HG03159 (cell line): ENCODE measurements at regions not wholly inside any gene's neighbourhood (a gene's known extent, or its start where the extent isn't known, plus 50 kb on each side); places are given as distances from the start of the nearest gene placed in this dataset.
"Not testable (repeated sequence)": the region's sequence is repeated elsewhere in the genome, so short reads cannot be mapped to it uniquely, and the experiment has no call there.

Experiments
- ATAC-seq: cut with Tn5 transposase; IDR thresholded peaks from one replicate; pipeline ENCODE4 v1.9.1; 2021; ENCODE audit warnings: mild to moderate bottlenecking, moderate library complexity; ENCODE audit not compliant: unreplicated experiment

GRCh38 chr13:18240086-18240485 lies 941.5 kb downstream of the TUBA3C start:
- not testable (repeated sequence) for ATAC-seq

GRCh38 chr13:18238586-18238985 lies 943.0 kb downstream of the TUBA3C start:
- ATAC-seq = not testable (repeated sequence)

GRCh38 chr13:18236528-18236815 lies 945.2 kb downstream of the TUBA3C start:
- ATAC-seq = no peak

GRCh38 chr13:18235756-18236527 lies 945.7 kb downstream of the TUBA3C start:
- no peak for ATAC-seq

DNA sequence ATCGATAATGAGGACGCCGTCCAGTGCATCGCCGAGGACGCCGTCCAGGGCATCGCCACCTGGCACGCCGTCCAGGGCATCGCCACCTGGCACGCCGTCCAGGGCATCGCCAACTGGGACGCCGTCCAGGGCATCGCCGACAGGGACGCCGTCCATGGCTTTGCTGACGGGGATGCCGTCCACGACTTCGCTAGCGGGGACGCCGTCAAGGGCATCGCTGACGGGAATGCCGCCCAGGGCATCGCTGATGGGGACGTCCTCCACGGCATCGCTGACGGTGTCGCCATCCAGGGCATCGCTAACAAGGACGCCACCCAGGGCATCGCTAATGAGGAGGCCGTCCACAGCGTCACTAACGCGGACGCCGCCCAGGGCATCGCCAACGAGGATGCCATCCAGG lies 946.5 kb downstream of the TUBA3C start:
- ATAC-seq = no peak

GRCh38 chr13:18234451-18234850 lies 947.2 kb downstream of the TUBA3C start:
- ATAC-seq = not testable (repeated sequence)

DNA sequence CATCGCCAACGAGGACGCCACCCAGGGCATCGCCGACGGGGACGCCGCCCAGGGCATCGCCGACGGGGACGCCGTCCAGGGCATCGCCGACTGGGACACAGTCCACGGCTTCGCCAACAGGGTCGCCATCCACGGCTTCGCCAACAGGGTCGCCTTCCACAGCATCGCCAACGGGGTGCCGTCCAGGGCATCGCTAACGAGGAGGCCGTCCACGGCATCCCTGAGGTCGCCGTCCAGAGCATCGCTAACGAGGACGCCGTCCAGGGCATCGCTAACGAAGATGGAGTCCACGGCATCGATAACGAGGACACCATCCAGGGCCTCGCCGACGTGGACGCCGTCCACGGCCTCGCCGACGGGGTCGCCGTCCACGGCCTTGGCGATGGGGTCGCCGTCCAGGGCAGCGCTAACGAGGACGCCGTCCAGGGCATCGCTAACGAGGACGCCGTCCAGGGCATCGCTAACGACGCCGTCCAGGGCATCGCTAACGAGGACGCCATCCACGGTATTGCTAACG lies 947.8 kb downstream of the TUBA3C start:
- no peak for ATAC-seq

- no peak for ATAC-seq
These were observed 948.4 kb downstream of the TUBA3C start for GRCh38 chr13:18232994-18233782.

- no peak for ATAC-seq
These were observed 949.2 kb downstream of the TUBA3C start for GRCh38 chr13:18232298-18232993.

- not testable (repeated sequence) for ATAC-seq
These were observed 957.2 kb downstream of the TUBA3C start for GRCh38 chr13:18224411-18224810.

DNA sequence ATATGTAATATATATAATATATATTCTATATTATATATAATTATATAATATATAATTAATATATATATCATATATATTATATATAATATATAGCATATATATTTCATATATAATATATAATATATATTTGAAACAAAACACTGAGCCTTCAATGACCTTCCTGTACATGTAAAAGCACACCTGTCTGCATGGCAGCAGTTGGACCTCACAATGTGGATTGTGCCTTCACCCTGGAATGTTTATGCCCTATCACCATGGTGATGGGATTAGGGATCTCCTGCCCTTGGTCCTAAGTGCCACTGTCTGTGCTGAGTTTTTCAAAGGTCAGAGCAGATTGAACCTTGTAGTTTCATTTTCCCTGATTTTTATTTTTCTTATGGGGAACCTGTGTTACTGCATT lies 966.9 kb downstream of the TUBA3C start:
- ATAC-seq = not testable (repeated sequence)

GRCh38 chr13:18213511-18213910 lies 968.1 kb downstream of the TUBA3C start:
- not testable (repeated sequence) for ATAC-seq

DNA sequence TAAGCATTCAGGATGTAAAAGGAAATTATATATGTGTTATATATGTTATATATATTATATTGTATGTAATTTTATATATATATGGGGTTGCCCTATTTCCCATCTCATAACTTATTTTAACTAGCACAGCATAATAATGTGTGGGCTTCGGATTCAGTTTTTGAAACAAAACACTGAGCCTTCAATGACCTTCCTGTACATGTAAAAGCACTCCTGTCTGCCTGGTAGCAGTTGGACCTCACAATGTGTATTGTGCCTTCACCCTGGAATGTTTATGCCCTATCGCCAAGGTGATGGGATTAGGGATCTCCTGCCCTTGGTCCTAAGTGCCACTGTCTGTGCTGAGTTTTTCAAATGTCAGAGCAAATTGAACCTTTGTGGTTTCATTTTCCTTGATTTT lies 968.8 kb downstream of the TUBA3C start:
- peak; percentile 41 for ATAC-seq

DNA sequence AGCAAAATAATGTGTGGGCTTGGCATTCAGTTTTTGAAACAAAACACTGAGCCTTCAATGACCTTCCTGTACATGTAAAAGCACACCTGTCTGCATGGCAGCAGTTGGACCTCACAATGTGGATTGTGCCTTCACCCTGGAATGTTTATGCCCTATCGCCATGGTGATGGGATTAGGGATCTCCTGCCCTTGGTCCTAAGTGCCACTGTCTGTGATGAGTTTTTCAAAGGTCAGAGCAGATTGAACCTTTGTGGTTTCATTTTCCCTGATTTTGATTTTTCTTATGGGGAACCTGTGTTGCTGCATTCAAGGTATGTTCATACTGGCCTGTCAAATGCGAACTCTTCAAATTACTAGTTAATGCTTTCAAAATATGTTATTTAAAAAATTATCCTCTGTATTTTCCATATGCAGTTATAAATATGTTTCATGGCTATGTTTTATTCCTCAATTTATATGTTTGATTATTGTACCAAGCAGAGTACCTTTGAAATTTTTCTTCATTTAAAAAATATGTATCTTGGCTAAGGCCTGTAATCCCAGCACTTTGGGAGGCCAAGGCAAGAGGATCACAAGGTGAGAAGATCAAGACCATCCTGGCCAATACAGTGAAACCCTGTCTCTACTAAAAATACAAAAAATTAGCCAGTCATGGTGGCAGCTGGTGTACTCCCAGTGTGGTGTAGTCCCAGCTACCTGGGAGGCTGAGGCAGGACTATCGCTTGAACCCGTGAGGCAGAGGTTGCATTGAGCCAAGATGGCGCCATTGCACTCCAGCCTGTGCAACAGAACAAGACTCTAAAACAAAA lies 969.7 kb downstream of the TUBA3C start:
- peak; percentile 82 for ATAC-seq

- not testable (repeated sequence) for ATAC-seq
These were observed 976.9 kb downstream of the TUBA3C start for GRCh38 chr13:18204614-18205178.

DNA sequence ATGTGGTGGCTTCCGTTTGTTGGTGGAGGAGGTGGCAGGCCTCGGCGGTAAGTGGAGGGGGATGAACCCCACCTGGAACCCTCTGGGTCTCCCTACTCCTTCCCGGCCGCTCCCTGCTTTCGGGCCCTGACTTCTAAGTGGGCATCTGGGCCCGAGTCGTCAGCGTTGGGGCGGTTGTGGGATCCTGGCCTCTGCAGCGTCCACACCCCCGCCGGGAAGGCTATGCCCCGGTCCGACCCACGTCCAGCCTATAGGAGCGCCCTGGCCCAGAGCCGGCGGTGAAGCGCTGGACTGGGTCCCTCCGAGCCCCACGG lies 986.3 kb downstream of the TUBA3C start:
- ATAC-seq = not testable (repeated sequence)

- ATAC-seq = not testable (repeated sequence)
These were observed 986.8 kb downstream of the TUBA3C start for GRCh38 chr13:18194631-18195364.

- ATAC-seq = not testable (repeated sequence)
These were observed 987.5 kb downstream of the TUBA3C start for GRCh38 chr13:18194104-18194503.
